Lower lobe of right lung (tissue), 2 donors: ENCODE measurements at regions not wholly inside any gene's neighbourhood (a gene's known extent, or its start where the extent isn't known, plus 50 kb on each side); places are given as distances from the start of the nearest gene placed in this dataset.

Source experiments
- ATAC-seq, 2 donors: fragments of 200-7000 bp; cut with Tn5 transposase; one replicate each; pipeline ENCODE4 v1.9.1; 2020 to 2022; ENCODE audit warnings: mild to moderate bottlenecking in 2 of 2, moderate library complexity in 2 of 2
- DNase-seq: peaks from one replicate; pipeline ENCODE4 v3.0.0-alpha.2; 2020
- H3K27ac ChIP-seq: fragments of 200-600 bp; one replicate; pipeline ENCODE4 v1.8.0; 2022
- H3K27me3 ChIP-seq: fragments of 200-600 bp; one replicate; pipeline ENCODE4 v1.8.0; 2022; ENCODE audit warnings: low read depth
- H3K36me3 ChIP-seq: fragments of 200-600 bp; one replicate; pipeline ENCODE4 v1.8.0; 2022; ENCODE audit warnings: mild to moderate bottlenecking
- H3K4me1 ChIP-seq: fragments of 200-600 bp; one replicate; pipeline ENCODE4 v1.8.0; 2022
- H3K4me3 ChIP-seq: fragments of 200-600 bp; one replicate; pipeline ENCODE4 v1.8.0; 2022; ENCODE audit warnings: mild to moderate bottlenecking
- H3K9me3 ChIP-seq: fragments of 200-600 bp; one replicate; pipeline ENCODE4 v1.8.0; 2022
- CTCF ChIP-seq: fragments of 200-600 bp; IDR thresholded peaks from one replicate; pipeline ENCODE4 v1.8.0; 2022; ENCODE audit warnings: antibody characterized with exemption, mild to moderate bottlenecking
- intact Hi-C: fragments of 100-400 bp; cut with DNase I; formaldehyde crosslinking; loops from one replicate; pipeline ENCODE4 v1.11.0; 2022
- donor health status: DM: no; HTN: yes; CAD: no; lungs with severe emphysema.

GRCh38 chr7:113486548-113486947 is 368.2 kb upstream of the SMIM30 start:
- DNase-seq (no peak), ATAC-seq (no peak)
- no peak overlapping the region for H3K4me3 ChIP-seq
- no peaks in the 10 kb centered on the region for H3K27me3 ChIP-seq
- no peaks in the 10 kb centered on the region for H3K36me3 ChIP-seq
- no peaks in the 10 kb centered on the region for H3K4me1 ChIP-seq
- no peak for TF ChIP-seq CTCF
- no peaks in the 10 kb centered on the region for H3K9me3 ChIP-seq
- intact Hi-C loops = no loop called here
- no peak overlapping the region for H3K27ac ChIP-seq

- H3K27ac ChIP-seq = no peak overlapping the region
- intact Hi-C loops = no loop called here
- no peaks in the 10 kb centered on the region for H3K36me3 ChIP-seq
- TF ChIP-seq CTCF = no peak
- DNase-seq (peak; percentile 30), ATAC-seq (no peak)
- H3K4me3 ChIP-seq = no peak overlapping the region
- no peaks in the 10 kb centered on the region for H3K4me1 ChIP-seq
- H3K9me3 ChIP-seq = peaks cover 7% of the 10 kb centered on the region
- H3K27me3 ChIP-seq = no peaks in the 10 kb centered on the region
These were observed 365.3 kb upstream of the SMIM30 start for GRCh38 chr7:113483657-113484056.

- no peak overlapping the region for H3K4me3 ChIP-seq
- H3K27ac ChIP-seq = no peak overlapping the region
- no peak for TF ChIP-seq CTCF
- ATAC-seq (no peak), DNase-seq (no peak)
- H3K36me3 ChIP-seq = no peaks in the 10 kb centered on the region
- intact Hi-C loops = no loop called here
- no peaks in the 10 kb centered on the region for H3K4me1 ChIP-seq
- H3K27me3 ChIP-seq = no peaks in the 10 kb centered on the region
- H3K9me3 ChIP-seq = peaks cover 7% of the 10 kb centered on the region
These were observed 362.2 kb upstream of the SMIM30 start for GRCh38 chr7:113480537-113480936.

GRCh38 chr7:113464096-113464855 is 345.9 kb upstream of the SMIM30 start:
- ATAC-seq = no peak
- DNase-seq = no peak
- intact Hi-C loops = no loop called here
- no peaks in the 10 kb centered on the region for H3K36me3 ChIP-seq
- peaks cover 3% of the 10 kb centered on the region for H3K9me3 ChIP-seq
- H3K4me3 ChIP-seq = no peak overlapping the region
- TF ChIP-seq CTCF = no peak
- H3K27ac ChIP-seq = no peak overlapping the region
- H3K27me3 ChIP-seq = no peaks in the 10 kb centered on the region
- H3K4me1 ChIP-seq = no peaks in the 10 kb centered on the region

GRCh38 chr7:113460067-113460466 is 341.7 kb upstream of the SMIM30 start:
- no peak overlapping the region for H3K27ac ChIP-seq
- no peak overlapping the region for H3K4me3 ChIP-seq
- ATAC-seq (no peak), DNase-seq (no peak)
- no peaks in the 10 kb centered on the region for H3K9me3 ChIP-seq
- H3K36me3 ChIP-seq = no peaks in the 10 kb centered on the region
- no peak for TF ChIP-seq CTCF
- H3K4me1 ChIP-seq = no peaks in the 10 kb centered on the region
- H3K27me3 ChIP-seq = no peaks in the 10 kb centered on the region
- intact Hi-C loops = no loop called here
